ENCODE measurements at regions not wholly inside any gene's neighbourhood (a gene's known extent, or its start where the extent isn't known, plus 50 kb on each side); places are given as distances from the start of the nearest gene placed in this dataset.

DNA sequence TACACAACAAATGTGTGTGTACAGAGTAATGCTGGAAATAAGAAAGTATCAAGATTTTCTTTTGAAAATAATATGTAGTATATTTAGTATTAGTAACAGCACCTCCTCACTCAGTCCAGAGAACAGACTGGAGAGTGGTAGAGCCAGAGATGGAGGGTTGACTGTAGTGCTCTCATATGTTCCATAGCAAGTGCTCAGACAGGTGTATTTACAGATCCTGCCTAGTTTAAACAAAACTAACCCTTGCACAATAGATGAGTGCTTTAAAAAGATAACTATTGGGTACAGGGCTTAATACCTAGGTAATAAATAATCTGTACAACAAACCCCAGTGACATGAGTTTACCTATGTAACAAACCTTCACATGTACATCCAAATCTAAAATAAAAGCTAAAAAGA lies 381.0 kb upstream of the EMCN start:
- no peak for TF ChIP-seq POLR2A (IDR thresholded peaks at IDR 0.05; ENCODE audit: low read depth, low read length)
- TF ChIP-seq POLR2AphosphoS5 (IDR thresholded peaks at IDR 0.05; ENCODE audit: insufficient read depth, low read depth, low read length), result no peak
- TF ChIP-seq, protein P1, sequence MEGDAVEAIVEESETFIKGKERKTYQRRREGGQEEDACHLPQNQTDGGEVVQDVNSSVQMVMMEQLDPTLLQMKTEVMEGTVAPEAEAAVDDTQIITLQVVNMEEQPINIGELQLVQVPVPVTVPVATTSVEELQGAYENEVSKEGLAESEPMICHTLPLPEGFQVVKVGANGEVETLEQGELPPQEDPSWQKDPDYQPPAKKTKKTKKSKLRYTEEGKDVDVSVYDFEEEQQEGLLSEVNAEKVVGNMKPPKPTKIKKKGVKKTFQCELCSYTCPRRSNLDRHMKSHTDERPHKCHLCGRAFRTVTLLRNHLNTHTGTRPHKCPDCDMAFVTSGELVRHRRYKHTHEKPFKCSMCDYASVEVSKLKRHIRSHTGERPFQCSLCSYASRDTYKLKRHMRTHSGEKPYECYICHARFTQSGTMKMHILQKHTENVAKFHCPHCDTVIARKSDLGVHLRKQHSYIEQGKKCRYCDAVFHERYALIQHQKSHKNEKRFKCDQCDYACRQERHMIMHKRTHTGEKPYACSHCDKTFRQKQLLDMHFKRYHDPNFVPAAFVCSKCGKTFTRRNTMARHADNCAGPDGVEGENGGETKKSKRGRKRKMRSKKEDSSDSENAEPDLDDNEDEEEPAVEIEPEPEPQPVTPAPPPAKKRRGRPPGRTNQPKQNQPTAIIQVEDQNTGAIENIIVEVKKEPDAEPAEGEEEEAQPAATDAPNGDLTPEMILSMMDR (IDR thresholded peaks at IDR 0.05; ENCODE audit: extremely low read depth in 1 of 2, insufficient read depth in 1 of 2, low read depth in 1 of 2, low read length in 2 of 2), result no peak
- TF ChIP-seq, protein P2, sequence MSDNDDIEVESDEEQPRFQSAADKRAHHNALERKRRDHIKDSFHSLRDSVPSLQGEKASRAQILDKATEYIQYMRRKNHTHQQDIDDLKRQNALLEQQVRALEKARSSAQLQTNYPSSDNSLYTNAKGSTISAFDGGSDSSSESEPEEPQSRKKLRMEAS (IDR thresholded peaks at IDR 0.05; ENCODE audit: insufficient read depth, insufficient read length), result no peak
- TF ChIP-seq FOS (IDR thresholded peaks at IDR 0.05; ENCODE audit: borderline replicate concordance, insufficient read depth, low read length), result no peak

Measured in endothelial cell of umbilical vein (primary cell).